Lung (tissue), 11 donors: ENCODE measurements at regions not wholly inside any gene's neighbourhood (a gene's known extent, or its start where the extent isn't known, plus 50 kb on each side); places are given as distances from the start of the nearest gene placed in this dataset.

Source experiments
- ATAC-seq: fragments of 200-7000 bp; cut with Tn5 transposase; one replicate; pipeline ENCODE4 v1.9.1; 2020; ENCODE audit warnings: moderate number of reproducible peaks; ENCODE audit not compliant: insufficient read depth, low FRiP score
- DNase-seq, 3 donors: peaks; one replicate each; pipeline ENCODE4 v3.0.0-alpha.2; 2013 to 2017
- H3K27ac ChIP-seq, 2 donors: one replicate each; pipeline ENCODE4 v1.5.1; 2013; ENCODE audit warnings: mild to moderate bottlenecking in 2 of 2, moderate library complexity in 2 of 2, control low read depth in 1 of 2, inconsistent platforms in 1 of 2, low read depth in 1 of 2, low read length in 1 of 2
- H3K27me3 ChIP-seq, 3 donors: one replicate each; pipeline ENCODE4 v1.5.1; 2013; ENCODE audit warnings: low read length in 2 of 3; ENCODE audit not compliant: control insufficient read depth in 3 of 3, insufficient read depth in 3 of 3
- H3K36me3 ChIP-seq, 4 donors: one replicate each; pipeline ENCODE4 v1.5.1; 2013; ENCODE audit warnings: low read length in 4 of 4, mild to moderate bottlenecking in 1 of 4, moderate library complexity in 1 of 4; ENCODE audit not compliant: control insufficient read depth in 4 of 4, insufficient read depth in 4 of 4
- H3K4me1 ChIP-seq, 5 donors: one replicate each; pipeline ENCODE4 v1.5.1; 2013; ENCODE audit warnings: low read length in 5 of 5, mild to moderate bottlenecking in 2 of 5, moderate library complexity in 1 of 5; ENCODE audit not compliant: control insufficient read depth in 5 of 5, insufficient read depth in 5 of 5
- H3K4me3 ChIP-seq: one replicate; pipeline ENCODE4 v1.5.1; 2013; ENCODE audit warnings: mild to moderate bottlenecking, control low read depth, moderate library complexity
- H3K9ac ChIP-seq, 2 donors: one replicate each; pipeline ENCODE4 v1.5.1; 2013; ENCODE audit warnings: low read length in 2 of 2, control low read depth in 1 of 2; ENCODE audit not compliant: insufficient read depth in 1 of 2
- H3K9me3 ChIP-seq, 4 donors: one replicate each; pipeline ENCODE4 v1.5.1; 2013; ENCODE audit warnings: low read length in 3 of 4, mild to moderate bottlenecking in 1 of 4, moderate library complexity in 1 of 4; ENCODE audit not compliant: control insufficient read depth in 4 of 4, insufficient read depth in 3 of 4
- CTCF ChIP-seq: IDR thresholded peaks from 2 replicates; pipeline ENCODE4 v1.5.1; 2012; ENCODE audit warnings: mild to moderate bottlenecking; ENCODE audit errors: control extremely low read depth, extremely low read depth
- WGBS, 2 donors: extraction: QIAGEN DNeasy Blood & Tissue Kit; methylation state at CpG; one replicate each; pipeline ENCODE4 v1.1.7; 2013; 5-methylcytosine and 5-hydroxymethylcytosine counted together
- donor health status: control.
- donor health status: control.
- donor health status: Bipolar disorder and iron deficiency.
- donor health status: healthy.
- donor health status: DM: yes; HTN: yes; CAD: no.

- H3K4me1 ChIP-seq: no peaks in the 10 kb centered on the region
- ATAC-seq: no peak
- no peak overlapping the region for H3K27ac ChIP-seq
- H3K27me3 ChIP-seq: no peaks in the 10 kb centered on the region
- H3K9me3 ChIP-seq: no peaks in the 10 kb centered on the region
- no peak for TF ChIP-seq CTCF
- no peak overlapping the region for H3K4me3 ChIP-seq
- DNase-seq: no peak
- no peak overlapping the region for H3K9ac ChIP-seq
- whole genome bisulfite sequencing, 2 donors: 86 to 89% methylated on average over 3 of the region's 3 CpGs
- H3K36me3 ChIP-seq: no peaks in the 10 kb centered on the region
Observed at GRCh38 chr13:62564770-62565169, 1149.1 kb upstream of the PCDH20 start.

GRCh38 chr13:62563251-62563650, 1147.6 kb upstream of the PCDH20 start:
- H3K36me3 ChIP-seq: no peaks in the 10 kb centered on the region
- ATAC-seq: no peak
- H3K27ac ChIP-seq: no peak overlapping the region
- peak in 1 of 3 donors; percentile 20 for DNase-seq
- no peaks in the 10 kb centered on the region for H3K27me3 ChIP-seq
- no peaks in the 10 kb centered on the region for H3K4me1 ChIP-seq
- H3K9me3 ChIP-seq: no peaks in the 10 kb centered on the region
- TF ChIP-seq CTCF: no peak
- H3K9ac ChIP-seq: no peak overlapping the region
- H3K4me3 ChIP-seq: no peak overlapping the region
- 77 to 85% methylated on average over 1 of the region's 1 CpG for WGBS, 2 donors

GRCh38 chr13:62556978-62557377, 1141.3 kb upstream of the PCDH20 start:
- Histone ChIP-seq H3K9ac (no peak overlapping the region), H3K27me3 (no peaks in the 10 kb centered on the region), H3K36me3 (no peaks in the 10 kb centered on the region), H3K4me1 (no peaks in the 10 kb centered on the region), H3K9me3 (no peaks in the 10 kb centered on the region), H3K4me3 (no peak overlapping the region), H3K27ac (no peak overlapping the region)
- DNase-seq (no peak), ATAC-seq (no peak)
- 79 to 82% methylated on average over 1 of the region's 1 CpG for WGBS, 2 donors
- no peak for TF ChIP-seq CTCF

- no peaks in the 10 kb centered on the region for H3K27me3 ChIP-seq
- no peak for ATAC-seq
- no peaks in the 10 kb centered on the region for H3K9me3 ChIP-seq
- H3K4me3 ChIP-seq: no peak overlapping the region
- H3K9ac ChIP-seq: no peak overlapping the region
- no peak for TF ChIP-seq CTCF
- 50 to 73% methylated on average over 5 of the region's 5 CpGs for WGBS, 2 donors
- H3K4me1 ChIP-seq: no peaks in the 10 kb centered on the region
- H3K36me3 ChIP-seq: no peaks in the 10 kb centered on the region
- no peak for DNase-seq
- H3K27ac ChIP-seq: no peak overlapping the region
Observed at GRCh38 chr13:62551588-62551987, 1135.9 kb upstream of the PCDH20 start.
